Right cardiac atrium (tissue), 5 donors: ENCODE measurements at regions not wholly inside any gene's neighbourhood (a gene's known extent, or its start where the extent isn't known, plus 50 kb on each side); places are given as distances from the start of the nearest gene placed in this dataset.
A peak's percentile ranks its signal among the peaks of the same experiment; 100 is the strongest.

Experiments
- ATAC-seq, 2 donors: fragments of 200-7000 bp; cut with Tn5 transposase; one replicate each; pipeline versions ENCODE4 v1.8.0 to v1.9.1; 2020; ENCODE audit warnings: moderate library complexity in 2 of 2, mild to moderate bottlenecking in 1 of 2
- DNase-seq, 3 donors: peaks; one replicate each; pipeline ENCODE4 v3.0.0-alpha.2; 2020
- H3K27ac ChIP-seq: one replicate; pipeline ENCODE4 v1.5.1; 2013; ENCODE audit warnings: mild to moderate bottlenecking, low read length, control low read depth, moderate library complexity
- H3K27me3 ChIP-seq: one replicate; pipeline ENCODE4 v1.6.1; 2013; ENCODE audit not compliant: control insufficient read depth, insufficient read depth
- H3K4me1 ChIP-seq: one replicate; pipeline ENCODE4 v1.6.1; 2013; ENCODE audit warnings: low read length; ENCODE audit not compliant: control insufficient read depth, insufficient read depth
- H3K4me3 ChIP-seq: one replicate; pipeline ENCODE4 v1.5.1; 2013; ENCODE audit warnings: low read length, control low read depth
- H3K9me3 ChIP-seq: one replicate; pipeline ENCODE4 v1.6.1; 2013; ENCODE audit warnings: low read length; ENCODE audit not compliant: control insufficient read depth
- WGBS: extraction: QIAGEN DNeasy Blood & Tissue Kit; methylation state at CpG from one replicate; pipeline ENCODE4 v1.1.7; 2013; 5-methylcytosine and 5-hydroxymethylcytosine counted together
- intact Hi-C, 4 donors: fragments of 100-400 bp; cut with DNase I; formaldehyde crosslinking; loops; one replicate each; pipeline versions ENCODE4 v1.11.0 to v1.14.0; 2022 to 2023
- donor health status: healthy with polysubstance abuse.
- donor health status: DM: no; HTN: yes; CAD: no.
- donor health status: DM: no; HTN: no; CAD: no.
- donor health status: DM: no; HTN: yes; CAD: no; lungs with severe emphysema.
- donor health status: DM: yes; HTN: yes; CAD: no.

GRCh38 chr2:105615305-105615704 is 129.4 kb upstream of the NCK2 start:
- H3K4me1 ChIP-seq = no peaks in the 10 kb centered on the region
- H3K27me3 ChIP-seq = no peaks in the 10 kb centered on the region
- WGBS = 91% methylated on average over 8 of the region's 8 CpGs
- DNase-seq = no peak
- no peak for ATAC-seq
- intact Hi-C loops = no loop called here
- no peak overlapping the region for H3K4me3 ChIP-seq
- no peak overlapping the region for H3K27ac ChIP-seq
- no peaks in the 10 kb centered on the region for H3K9me3 ChIP-seq

- Histone ChIP-seq H3K4me1 (peaks cover 2% of the 10 kb centered on the region), H3K9me3 (no peaks in the 10 kb centered on the region), H3K27ac (no peak overlapping the region), H3K4me3 (no peak overlapping the region), H3K27me3 (no peaks in the 10 kb centered on the region)
- ATAC-seq (no peak), DNase-seq (no peak)
- 75% methylated on average over 6 of the region's 6 CpGs for WGBS
- intact Hi-C loops = no loop called here
Measured at GRCh38 chr2:105611811-105612424, 132.8 kb upstream of the NCK2 start.

GRCh38 chr2:105611333-105611637 is 133.4 kb upstream of the NCK2 start:
- 86% methylated on average over 2 of the region's 2 CpGs for WGBS
- peaks cover 2% of the 10 kb centered on the region for H3K4me1 ChIP-seq
- intact Hi-C loops = no loop called here
- DNase-seq (no peak), ATAC-seq (no peak)
- H3K27me3 ChIP-seq = no peaks in the 10 kb centered on the region
- no peak overlapping the region for H3K27ac ChIP-seq
- no peaks in the 10 kb centered on the region for H3K9me3 ChIP-seq
- no peak overlapping the region for H3K4me3 ChIP-seq

GRCh38 chr2:105610576-105611332 is 134.0 kb upstream of the NCK2 start:
- Histone ChIP-seq H3K4me3 (no peak overlapping the region), H3K27ac (no peak overlapping the region), H3K27me3 (no peaks in the 10 kb centered on the region), H3K9me3 (no peaks in the 10 kb centered on the region), H3K4me1 (peaks cover 2% of the 10 kb centered on the region)
- ATAC-seq (peak in 1 of 2 donors; percentile 47), DNase-seq (no peak)
- whole genome bisulfite sequencing = 71% methylated on average over 16 of the region's 16 CpGs
- intact Hi-C loops = no loop called here

- WGBS = 73% methylated on average over 13 of the region's 13 CpGs
- H3K27me3 ChIP-seq = no peaks in the 10 kb centered on the region
- ATAC-seq (no peak), DNase-seq (no peak)
- intact Hi-C loops = no loop called here
- H3K4me3 ChIP-seq = no peak overlapping the region
- no peak overlapping the region for H3K27ac ChIP-seq
- peaks cover 2% of the 10 kb centered on the region for H3K4me1 ChIP-seq
- H3K9me3 ChIP-seq = no peaks in the 10 kb centered on the region
Measured at GRCh38 chr2:105609746-105610402, 134.8 kb upstream of the NCK2 start.

- DNase-seq (no peak), ATAC-seq (peak; percentile 56 to 70)
- 72% methylated on average over 4 of the region's 4 CpGs for WGBS
- H3K9me3 ChIP-seq = no peaks in the 10 kb centered on the region
- intact Hi-C loops = no loop called here
- no peak overlapping the region for H3K27ac ChIP-seq
- H3K4me3 ChIP-seq = no peak overlapping the region
- no peaks in the 10 kb centered on the region for H3K27me3 ChIP-seq
- peaks cover 2% of the 10 kb centered on the region for H3K4me1 ChIP-seq
Measured at GRCh38 chr2:105607920-105608504, 136.7 kb upstream of the NCK2 start.

- no peak for ATAC-seq
- H3K4me3 ChIP-seq = no peak overlapping the region
- H3K27ac ChIP-seq = no peak overlapping the region
- intact Hi-C loops = no loop called here
- no peaks in the 10 kb centered on the region for H3K27me3 ChIP-seq
- no peaks in the 10 kb centered on the region for H3K9me3 ChIP-seq
- H3K4me1 ChIP-seq = peaks cover 2% of the 10 kb centered on the region
- WGBS = 95% methylated on average over 3 of the region's 3 CpGs
- DNase-seq = no peak
Measured at GRCh38 chr2:105606081-105606480, 138.6 kb upstream of the NCK2 start.

GRCh38 chr2:105604938-105605337 is 139.8 kb upstream of the NCK2 start:
- Histone ChIP-seq H3K27ac (no peak overlapping the region), H3K4me1 (peaks cover 2% of the 10 kb centered on the region), H3K27me3 (no peaks in the 10 kb centered on the region), H3K4me3 (no peak overlapping the region), H3K9me3 (no peaks in the 10 kb centered on the region)
- intact Hi-C loops = no loop called here
- ATAC-seq (peak; percentile 82 to 92), DNase-seq (peak in 2 of 3 donors; percentile 26 to 55)
- 20% methylated on average over 3 of the region's 3 CpGs for WGBS

- ATAC-seq = peak in 1 of 2 donors; percentile 72
- intact Hi-C loops = no loop called here
- H3K4me1 ChIP-seq = no peaks in the 10 kb centered on the region
- 56% methylated on average over 8 of the region's 8 CpGs for WGBS
- no peaks in the 10 kb centered on the region for H3K27me3 ChIP-seq
- H3K27ac ChIP-seq = no peak overlapping the region
- no peaks in the 10 kb centered on the region for H3K9me3 ChIP-seq
- DNase-seq = no peak
- H3K4me3 ChIP-seq = no peak overlapping the region
Measured at GRCh38 chr2:105600949-105601794, 143.5 kb upstream of the NCK2 start.

- H3K9me3 ChIP-seq = no peaks in the 10 kb centered on the region
- H3K27ac ChIP-seq = no peak overlapping the region
- DNase-seq = no peak
- no peaks in the 10 kb centered on the region for H3K4me1 ChIP-seq
- no peaks in the 10 kb centered on the region for H3K27me3 ChIP-seq
- no peak overlapping the region for H3K4me3 ChIP-seq
- no peak for ATAC-seq
- 67% methylated on average over 6 of the region's 6 CpGs for WGBS
- intact Hi-C loops = no loop called here
Measured at GRCh38 chr2:105600602-105600948, 144.1 kb upstream of the NCK2 start.
